ENCODE measurements at regions not wholly inside any gene's neighbourhood (a gene's known extent, or its start where the extent isn't known, plus 50 kb on each side); places are given as distances from the start of the nearest gene placed in this dataset.

DNA sequence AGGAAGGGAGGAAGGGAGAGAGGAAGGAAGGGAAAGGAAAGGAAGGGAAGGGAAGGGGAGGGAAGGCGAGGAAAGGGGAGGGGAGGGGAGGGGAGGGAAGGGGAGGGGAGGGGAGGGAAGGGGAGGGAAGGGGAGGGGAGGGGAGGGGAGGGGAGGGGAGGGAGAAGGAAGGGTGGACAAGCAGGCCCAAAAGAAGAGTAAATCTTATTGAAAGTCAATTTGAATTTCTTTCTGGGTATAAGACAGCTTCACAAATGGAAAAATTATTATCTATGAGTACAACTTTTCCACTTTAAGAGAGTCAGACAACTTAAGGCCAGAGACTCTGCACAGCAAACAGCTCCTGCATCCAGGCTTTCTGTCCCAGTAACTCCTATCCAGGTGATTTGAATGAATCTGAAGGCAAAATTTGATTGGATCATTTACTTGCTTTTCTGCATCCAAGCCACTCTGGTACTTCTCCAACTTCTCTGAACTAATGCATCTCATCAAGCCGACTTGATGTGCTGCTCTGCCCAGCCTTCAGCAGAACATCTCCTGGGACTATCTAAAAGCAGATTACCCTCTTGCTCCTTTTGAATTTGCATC lies 363.4 kb upstream of the KIF2A start:
- TF ChIP-seq, protein P1, sequence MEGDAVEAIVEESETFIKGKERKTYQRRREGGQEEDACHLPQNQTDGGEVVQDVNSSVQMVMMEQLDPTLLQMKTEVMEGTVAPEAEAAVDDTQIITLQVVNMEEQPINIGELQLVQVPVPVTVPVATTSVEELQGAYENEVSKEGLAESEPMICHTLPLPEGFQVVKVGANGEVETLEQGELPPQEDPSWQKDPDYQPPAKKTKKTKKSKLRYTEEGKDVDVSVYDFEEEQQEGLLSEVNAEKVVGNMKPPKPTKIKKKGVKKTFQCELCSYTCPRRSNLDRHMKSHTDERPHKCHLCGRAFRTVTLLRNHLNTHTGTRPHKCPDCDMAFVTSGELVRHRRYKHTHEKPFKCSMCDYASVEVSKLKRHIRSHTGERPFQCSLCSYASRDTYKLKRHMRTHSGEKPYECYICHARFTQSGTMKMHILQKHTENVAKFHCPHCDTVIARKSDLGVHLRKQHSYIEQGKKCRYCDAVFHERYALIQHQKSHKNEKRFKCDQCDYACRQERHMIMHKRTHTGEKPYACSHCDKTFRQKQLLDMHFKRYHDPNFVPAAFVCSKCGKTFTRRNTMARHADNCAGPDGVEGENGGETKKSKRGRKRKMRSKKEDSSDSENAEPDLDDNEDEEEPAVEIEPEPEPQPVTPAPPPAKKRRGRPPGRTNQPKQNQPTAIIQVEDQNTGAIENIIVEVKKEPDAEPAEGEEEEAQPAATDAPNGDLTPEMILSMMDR (IDR thresholded peaks at IDR 0.05), result no peak
- no peak for TF ChIP-seq POLR2A (IDR thresholded peaks at IDR 0.05)
- DNase-seq (ENCODE audit: low spot score in 2 of 2), result no peak
- H3K4me3 ChIP-seq (ENCODE audit: low read depth, poor library complexity, severe bottlenecking), result no peak overlapping the region
- 76 to 77% methylated on average over 2 of the region's 2 CpGs for WGBS, 2 donors
- intact Hi-C loops (cut with DNase I; ENCODE audit: low total_unique reads), result no loop called here

DNA sequence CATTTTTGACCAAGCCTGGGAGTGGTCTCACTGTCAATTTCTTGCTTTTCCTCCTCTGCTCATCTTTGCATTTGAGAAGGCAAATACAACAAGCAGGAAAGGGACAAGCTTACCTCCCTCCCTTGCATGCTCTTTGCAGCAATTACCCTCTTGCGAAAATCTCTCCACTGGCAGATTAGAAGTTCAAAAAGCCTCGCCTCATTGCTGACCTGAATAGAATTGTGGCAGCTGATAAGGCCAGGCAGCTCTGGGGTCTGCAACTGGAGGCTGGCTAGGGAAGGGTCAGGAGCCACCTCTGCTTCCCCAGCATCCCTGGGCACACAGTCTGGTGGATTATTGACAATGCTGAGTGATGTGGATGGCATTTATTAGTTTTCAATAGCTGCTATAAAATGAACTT lies 362.3 kb upstream of the KIF2A start:
- H3K4me3 ChIP-seq (ENCODE audit: low read depth, poor library complexity, severe bottlenecking), result no peak overlapping the region
- intact Hi-C loops (cut with DNase I; ENCODE audit: low total_unique reads), result no loop called here
- no peak for TF ChIP-seq POLR2A (IDR thresholded peaks at IDR 0.05)
- TF ChIP-seq, protein P1 (IDR thresholded peaks at IDR 0.05), result no peak
- 80 to 81% methylated on average over 2 of the region's 2 CpGs for WGBS, 2 donors
- no peak for DNase-seq (ENCODE audit: low spot score in 2 of 2)

DNA sequence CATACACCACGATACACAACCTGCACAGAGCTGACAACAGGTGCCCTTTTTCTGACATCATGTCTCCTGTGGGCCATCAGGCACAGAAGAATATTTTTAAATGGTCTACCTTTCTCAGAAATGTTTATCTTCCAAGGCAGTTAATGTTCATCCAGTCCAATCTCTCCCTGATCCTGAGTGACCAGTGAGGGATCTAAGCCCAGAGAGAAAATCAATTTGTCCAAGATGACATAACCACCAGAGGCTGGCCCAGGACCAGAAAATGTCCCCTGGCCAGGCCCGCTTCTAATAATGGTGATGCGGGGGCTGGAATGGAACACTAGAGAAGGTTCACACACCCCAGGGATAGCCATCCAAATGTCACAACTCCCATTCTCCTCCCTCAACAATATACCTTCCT lies 357.9 kb upstream of the KIF2A start:
- 90 to 92% methylated on average over 3 of the region's 3 CpGs for WGBS, 2 donors
- DNase-seq (ENCODE audit: low spot score in 2 of 2), result no peak
- H3K4me3 ChIP-seq (ENCODE audit: low read depth, poor library complexity, severe bottlenecking), result no peak overlapping the region
- intact Hi-C loops (cut with DNase I; ENCODE audit: low total_unique reads), result no loop called here
- TF ChIP-seq, protein P1 (IDR thresholded peaks at IDR 0.05), result no peak
- no peak for TF ChIP-seq POLR2A (IDR thresholded peaks at IDR 0.05)

DNA sequence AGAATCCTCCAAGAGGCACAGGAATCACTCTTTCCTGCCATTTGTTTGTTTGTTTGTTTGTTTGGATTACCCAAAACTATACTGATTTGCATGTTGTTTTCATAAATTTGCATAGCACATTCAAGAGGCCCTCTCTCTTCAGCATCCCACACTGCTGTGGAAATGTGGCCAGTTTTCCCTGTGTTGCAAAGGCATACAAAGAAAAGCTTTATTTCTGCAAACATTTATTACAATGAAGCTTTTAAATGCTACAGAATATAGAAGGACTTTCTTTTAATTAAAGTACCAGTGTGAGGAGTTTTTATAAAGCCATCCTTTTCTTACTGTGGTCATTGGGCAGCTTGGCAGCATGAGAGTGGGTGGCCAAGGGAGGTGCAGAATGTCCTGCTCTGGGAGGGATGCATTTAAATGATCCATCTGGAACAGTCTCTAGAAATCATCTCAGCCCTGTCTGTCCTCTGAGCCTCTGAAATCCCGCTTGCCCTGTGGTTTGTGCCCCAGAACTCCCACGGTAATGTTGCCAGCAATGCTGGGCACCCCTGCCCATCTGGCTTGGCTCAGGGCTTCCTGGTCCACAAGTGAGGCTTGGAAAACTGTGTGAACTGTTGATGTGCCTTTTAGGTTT lies 356.8 kb upstream of the KIF2A start:
- WGBS, 2 donors, result 69 to 74% methylated on average over 2 of the region's 2 CpGs
- DNase-seq (ENCODE audit: low spot score in 2 of 2), result no peak
- intact Hi-C loops (cut with DNase I; ENCODE audit: low total_unique reads), result no loop called here
- no peak for TF ChIP-seq POLR2A (IDR thresholded peaks at IDR 0.05)
- TF ChIP-seq, protein P1 (IDR thresholded peaks at IDR 0.05), result no peak
- no peak overlapping the region for H3K4me3 ChIP-seq (ENCODE audit: low read depth, poor library complexity, severe bottlenecking)

DNA sequence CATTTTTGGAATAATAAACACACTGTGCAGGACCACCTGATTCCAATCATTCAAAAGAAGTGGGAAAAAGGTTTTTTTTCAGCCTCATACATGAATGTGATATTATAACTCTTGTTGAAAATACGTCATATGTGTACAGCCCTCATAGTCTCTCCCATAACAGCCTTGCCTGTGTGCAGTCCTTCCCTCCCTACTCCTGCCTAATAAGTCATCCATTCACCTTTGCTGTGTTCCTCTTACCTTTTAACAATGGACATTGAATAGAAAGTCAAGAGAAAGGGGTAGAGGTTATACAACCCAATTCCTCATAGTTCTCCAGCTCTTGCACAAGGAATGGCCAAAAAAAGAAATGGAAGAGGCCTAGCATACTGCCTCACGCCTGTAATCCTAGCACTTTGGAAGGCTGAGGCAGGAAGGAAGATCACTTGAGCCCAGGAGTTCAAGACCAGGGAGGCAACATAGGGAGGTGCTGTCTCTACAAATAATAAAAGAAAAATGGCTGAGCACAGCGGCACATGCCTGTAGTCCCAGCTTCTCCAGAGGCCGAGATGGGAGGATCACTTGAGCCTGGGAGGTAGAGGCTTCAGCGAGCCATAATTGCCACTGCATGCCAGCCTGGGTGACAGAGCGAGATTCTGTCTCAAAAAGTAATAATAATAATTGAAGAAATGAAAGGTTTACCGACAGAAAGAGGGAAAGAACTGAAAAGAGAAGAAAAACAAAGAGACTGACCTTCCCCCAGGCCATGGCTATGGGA lies 356.1 kb upstream of the KIF2A start:
- intact Hi-C loops (cut with DNase I; ENCODE audit: low total_unique reads), result no loop called here
- no peak for TF ChIP-seq POLR2A (IDR thresholded peaks at IDR 0.05)
- TF ChIP-seq, protein P1 (IDR thresholded peaks at IDR 0.05), result no peak
- 91 to 95% methylated on average over 7 of the region's 7 CpGs for WGBS, 2 donors
- no peak overlapping the region for H3K4me3 ChIP-seq (ENCODE audit: low read depth, poor library complexity, severe bottlenecking)
- no peak for DNase-seq (ENCODE audit: low spot score in 2 of 2)

Measured in lower leg skin (tissue), 4 donors.